CD1c-positive myeloid dendritic cell (primary cell): ENCODE measurements at regions not wholly inside any gene's neighbourhood (a gene's known extent, or its start where the extent isn't known, plus 50 kb on each side); places are given as distances from the start of the nearest gene placed in this dataset.
A peak's percentile ranks its signal among the peaks of the same experiment; 100 is the strongest.

Experiments
- DNase-seq: peaks from one replicate; pipeline ENCODE4 v3.0.0-alpha.2; 2016; ENCODE audit errors: extremely low spot score

- peak; percentile 6 for DNase-seq
Measured at GRCh38 chr5:168176251-168176650, 115.2 kb upstream of the WWC1 start.

- peak; percentile 27 for DNase-seq
Measured at GRCh38 chr5:168176941-168177340, 114.5 kb upstream of the WWC1 start.

GRCh38 chr5:168177831-168178450 lies 113.5 kb upstream of the WWC1 start:
- no peak for DNase-seq

- DNase-seq: no peak
Measured at GRCh38 chr5:168179192-168179593, 112.3 kb upstream of the WWC1 start.

GRCh38 chr5:168182269-168182668 lies 109.2 kb upstream of the WWC1 start:
- DNase-seq: no peak

GRCh38 chr5:168184103-168184502 lies 107.3 kb upstream of the WWC1 start:
- DNase-seq: no peak

- no peak for DNase-seq
Measured at GRCh38 chr5:168186289-168187074, 105.0 kb upstream of the WWC1 start.

- DNase-seq: no peak
Measured at GRCh38 chr5:168187614-168188013, 103.8 kb upstream of the WWC1 start.

GRCh38 chr5:168188182-168188581 lies 103.3 kb upstream of the WWC1 start:
- DNase-seq: no peak

- DNase-seq: no peak
Measured at GRCh38 chr5:168192120-168192519, 99.3 kb upstream of the WWC1 start.

- no peak for DNase-seq
Measured at GRCh38 chr5:168193493-168194250, 97.8 kb upstream of the WWC1 start.

- DNase-seq: no peak
Measured at GRCh38 chr5:168195110-168195509, 96.3 kb upstream of the WWC1 start.

- no peak for DNase-seq
Measured at GRCh38 chr5:168198359-168198758, 93.1 kb upstream of the WWC1 start.

- no peak for DNase-seq
Measured at GRCh38 chr5:168202996-168203395, 88.4 kb upstream of the WWC1 start.

GRCh38 chr5:168204165-168204564 lies 87.3 kb upstream of the WWC1 start:
- DNase-seq: no peak

GRCh38 chr5:168207450-168208029 lies 83.9 kb upstream of the WWC1 start:
- no peak for DNase-seq

- no peak for DNase-seq
Measured at GRCh38 chr5:168209244-168209995, 82.0 kb upstream of the WWC1 start.

- DNase-seq: no peak
Measured at GRCh38 chr5:168209997-168210396, 81.4 kb upstream of the WWC1 start.

GRCh38 chr5:168211245-168211644 lies 80.2 kb upstream of the WWC1 start:
- DNase-seq: no peak

- no peak for DNase-seq
Measured at GRCh38 chr5:168211936-168212335, 79.5 kb upstream of the WWC1 start.

- no peak for DNase-seq
Measured at GRCh38 chr5:168214071-168214470, 77.4 kb upstream of the WWC1 start.

GRCh38 chr5:168214886-168215285 lies 76.6 kb upstream of the WWC1 start:
- DNase-seq: no peak
